HG03575 (cell line): ENCODE measurements at regions not wholly inside any gene's neighbourhood (a gene's known extent, or its start where the extent isn't known, plus 50 kb on each side); places are given as distances from the start of the nearest gene placed in this dataset.
"Not testable (repeated sequence)": the region's sequence is repeated elsewhere in the genome, so short reads cannot be mapped to it uniquely, and the experiment has no call there.

ENCODE experiments used
- ATAC-seq: cut with Tn5 transposase; IDR thresholded peaks from one replicate; pipeline ENCODE4 v1.9.1; 2021; ENCODE audit not compliant: unreplicated experiment, insufficient number of reproducible peaks, low FRiP score; ENCODE audit errors: extremely low read depth

DNA sequence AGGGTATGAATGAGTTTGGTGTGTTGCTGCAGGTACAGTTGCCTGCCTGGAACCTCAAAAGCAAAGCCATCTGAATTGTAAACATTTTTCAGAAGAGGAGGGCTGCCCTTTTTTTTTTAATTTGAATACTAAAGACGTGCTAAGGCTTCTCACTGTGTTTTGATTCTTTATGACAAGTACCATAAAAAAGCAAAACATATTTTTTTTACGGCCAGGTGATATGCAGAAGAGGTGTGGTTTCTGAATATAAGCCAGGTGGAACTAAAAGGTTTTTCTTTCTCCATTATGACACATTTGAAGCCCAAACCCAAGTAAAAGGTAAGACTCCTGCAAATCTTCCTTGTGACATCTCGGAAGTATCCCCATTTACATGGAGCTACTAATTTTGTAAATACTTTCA lies 246.3 kb downstream of the IRS1 start:
- ATAC-seq: no peak

DNA sequence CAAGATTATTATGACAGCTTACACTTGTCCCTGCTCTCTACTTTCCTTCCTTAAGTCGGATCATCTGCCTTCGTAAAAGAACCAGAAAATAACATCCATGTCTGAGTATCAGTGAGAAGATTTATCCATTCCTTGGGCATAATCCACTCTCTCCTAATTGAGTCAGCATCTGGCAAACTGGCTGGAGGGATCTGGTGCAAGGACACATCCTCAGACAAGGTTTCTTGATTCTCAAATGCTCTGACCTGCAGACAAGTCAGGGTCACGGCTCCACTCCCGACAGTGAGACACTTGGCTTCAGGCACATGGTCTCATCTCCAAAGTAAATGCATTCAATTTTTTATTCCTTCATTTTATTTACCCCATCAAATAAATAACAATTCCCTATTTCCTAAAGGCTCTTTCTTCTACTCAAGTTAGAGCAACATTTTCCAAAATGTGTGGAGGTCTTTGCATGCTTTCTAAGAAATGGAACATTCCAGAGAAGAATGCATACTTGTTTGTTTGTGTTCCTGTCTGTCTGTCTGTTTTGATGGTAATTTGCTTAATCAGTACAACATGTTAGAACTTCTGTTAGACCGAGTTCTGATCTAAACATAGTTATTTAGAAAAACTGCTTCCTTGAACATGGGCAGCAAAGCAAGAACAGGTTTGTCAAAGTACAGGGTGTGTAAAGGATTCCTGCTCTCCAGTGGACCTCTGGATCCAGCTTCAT lies 246.9 kb downstream of the IRS1 start:
- ATAC-seq: no peak

DNA sequence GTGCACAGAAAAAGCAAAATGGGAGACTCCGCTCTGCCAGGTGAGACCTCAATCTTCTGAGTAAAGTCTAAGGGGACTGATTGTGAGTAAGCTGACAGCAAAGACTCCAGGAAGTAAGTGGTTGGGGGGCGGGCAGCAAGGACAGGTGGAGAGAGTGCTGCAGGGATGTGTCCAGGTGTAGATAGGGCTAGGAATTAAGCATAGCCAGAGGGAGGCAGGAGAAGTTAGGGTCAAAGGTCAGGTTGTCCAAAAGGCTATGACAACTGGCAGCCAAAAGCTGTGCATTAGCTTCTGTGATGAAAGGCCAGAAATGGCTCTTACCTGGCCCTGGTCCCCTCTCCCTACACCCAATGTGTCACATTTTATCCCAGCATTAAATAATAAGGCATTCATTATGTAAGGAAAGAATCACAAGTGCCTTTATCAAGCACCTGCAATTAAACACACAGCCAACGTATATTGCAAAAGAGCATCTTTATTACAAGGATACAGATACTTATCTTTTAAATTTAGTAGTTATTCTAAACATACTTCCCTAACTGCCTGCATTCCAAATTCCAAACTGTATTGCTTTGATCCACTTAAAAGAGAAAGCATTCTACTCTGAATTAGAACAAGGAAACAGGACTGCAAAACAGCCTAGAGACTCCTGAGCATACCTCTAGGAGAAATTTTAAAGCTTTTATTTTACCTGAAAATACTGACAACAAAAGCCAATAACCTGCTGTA lies 247.9 kb downstream of the IRS1 start:
- no peak for ATAC-seq

DNA sequence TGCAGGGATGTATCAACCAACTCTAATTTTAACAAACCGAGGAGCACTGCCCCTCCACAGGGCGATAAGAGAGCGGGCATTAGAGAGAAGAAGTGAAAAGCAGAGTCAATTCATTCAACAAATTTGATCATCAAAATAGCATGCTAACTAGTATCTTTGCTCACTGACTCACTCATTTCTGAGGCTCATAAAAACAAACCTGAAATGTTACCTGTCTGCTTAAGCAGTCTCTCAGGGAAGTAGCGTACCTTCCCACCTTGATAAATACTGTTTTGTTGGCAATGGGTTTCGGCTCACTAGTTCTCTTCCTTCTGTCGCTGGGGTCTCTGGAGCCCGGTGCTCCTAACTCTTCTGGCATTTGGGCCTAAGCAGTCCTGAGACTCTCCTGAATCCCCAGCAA lies 248.8 kb downstream of the IRS1 start:
- ATAC-seq: no peak

DNA sequence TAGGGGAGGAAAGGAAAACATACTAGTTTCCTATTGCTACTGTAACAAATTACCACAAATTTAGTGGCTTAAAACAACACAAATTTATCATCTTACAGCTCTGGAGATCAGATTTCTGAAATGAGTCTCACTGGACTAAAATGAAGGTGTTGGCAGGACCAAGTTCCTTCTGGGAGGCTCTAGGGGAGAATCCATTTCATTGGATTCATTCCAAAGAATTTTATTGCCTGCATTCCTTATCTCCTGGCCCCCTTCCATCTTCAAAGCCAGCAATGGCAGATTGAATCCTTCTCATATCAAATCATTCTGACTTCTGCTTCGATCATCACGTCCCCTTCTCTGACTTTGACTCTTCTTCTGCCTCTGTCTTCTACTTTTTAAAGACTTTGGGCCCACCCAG lies 250.9 kb downstream of the IRS1 start:
- no peak for ATAC-seq

DNA sequence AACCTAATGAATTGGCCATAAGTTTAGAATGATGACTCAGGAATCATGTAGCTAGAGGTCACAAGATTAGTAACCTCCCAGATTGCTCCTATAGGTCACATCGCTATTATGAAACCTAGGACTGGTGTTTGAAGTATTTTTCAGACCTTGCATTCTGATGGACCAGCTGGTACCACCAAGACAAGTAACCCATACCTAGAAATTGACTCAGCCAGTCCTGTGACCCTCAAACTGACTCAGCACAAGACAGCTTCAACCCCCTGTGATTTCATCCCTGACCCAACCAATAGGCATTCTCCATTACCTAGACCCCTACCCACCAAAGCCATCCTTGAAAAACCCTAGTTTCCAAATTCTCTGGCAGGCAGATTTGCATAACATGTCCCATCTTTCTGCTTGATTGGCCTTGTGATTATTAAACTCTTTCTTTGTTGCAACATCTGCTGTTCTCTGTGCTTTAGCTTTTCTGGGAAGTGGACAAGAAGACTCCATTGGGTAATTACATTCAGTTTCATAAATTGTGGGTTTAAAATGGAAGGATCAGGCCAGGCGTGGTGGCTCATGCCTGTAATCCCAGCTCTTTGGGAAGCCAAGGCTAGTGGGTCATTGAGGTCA lies 254.9 kb downstream of the IRS1 start:
- no peak for ATAC-seq

DNA sequence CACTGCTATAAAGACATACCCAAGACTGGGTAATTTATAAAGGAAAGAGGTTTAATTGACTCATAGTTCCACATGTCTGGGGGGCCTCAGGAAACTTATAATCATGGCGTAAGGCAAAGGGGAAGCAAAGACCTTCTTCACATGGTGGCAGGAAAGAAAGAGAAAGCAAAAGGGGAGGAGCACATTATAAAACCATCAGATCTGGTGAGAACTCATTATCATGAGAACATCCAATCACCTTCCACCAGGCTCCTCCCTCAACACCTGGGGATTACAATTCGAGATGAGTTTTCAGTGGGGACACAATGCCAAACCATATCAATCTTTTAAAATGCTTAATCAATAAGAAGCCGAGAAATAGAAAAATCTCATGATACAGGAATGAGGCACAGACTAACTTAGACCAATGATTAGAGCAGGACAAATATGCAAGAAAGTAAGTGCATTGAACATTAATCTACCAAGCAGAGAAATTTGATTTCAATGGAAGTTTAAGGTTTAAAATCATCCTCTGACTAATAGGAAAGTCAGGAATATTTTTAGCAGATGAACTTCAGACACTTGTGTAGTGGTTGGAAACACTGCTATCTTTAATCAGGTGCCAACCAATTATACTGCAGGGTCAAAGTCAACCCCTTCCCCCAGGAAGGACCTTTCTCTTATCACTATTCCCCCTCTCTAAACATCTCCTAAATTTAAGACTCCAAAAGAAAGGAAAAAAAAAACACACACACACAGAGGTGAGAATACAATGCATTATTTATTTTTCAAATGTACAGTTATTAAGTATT lies 259.2 kb downstream of the IRS1 start:
- ATAC-seq: no peak

DNA sequence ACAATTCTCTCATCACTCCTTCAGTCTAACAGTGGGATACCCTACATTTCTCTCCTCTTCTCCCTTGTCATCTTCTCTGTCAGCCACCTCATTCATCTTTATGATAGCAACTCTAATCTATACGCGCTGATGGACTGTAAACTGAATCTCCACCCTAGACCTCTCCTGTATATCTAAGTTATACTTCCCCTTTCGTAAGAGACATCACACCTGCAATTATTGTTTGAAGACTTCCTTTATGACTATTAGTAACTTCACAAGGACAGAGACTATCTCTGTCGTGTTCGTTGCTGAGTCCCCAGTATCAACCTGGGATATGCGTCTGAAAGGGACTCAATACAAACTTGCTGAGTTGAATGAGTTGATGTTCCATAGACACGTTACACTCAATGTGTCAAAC lies 263.2 kb downstream of the IRS1 start:
- no peak for ATAC-seq

DNA sequence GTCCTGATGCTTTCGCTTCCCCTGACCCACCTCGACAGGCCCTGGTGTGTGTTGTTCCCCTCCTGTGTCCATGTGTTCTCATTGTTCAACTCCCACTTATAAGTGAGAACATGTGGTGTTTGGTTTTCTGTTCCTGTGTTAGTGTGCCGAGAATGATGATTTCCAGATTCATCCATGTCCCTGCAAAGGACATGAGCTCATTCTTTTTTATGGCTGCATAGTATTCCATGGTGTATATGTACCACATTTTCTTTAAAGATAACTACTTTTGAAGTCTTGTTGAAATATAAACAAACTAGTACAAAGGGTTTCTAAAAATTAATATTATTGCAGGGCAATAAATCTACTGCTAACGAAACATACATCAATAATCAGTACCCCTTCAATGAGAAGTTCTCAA lies 266.6 kb downstream of the IRS1 start:
- not testable (repeated sequence) for ATAC-seq

DNA sequence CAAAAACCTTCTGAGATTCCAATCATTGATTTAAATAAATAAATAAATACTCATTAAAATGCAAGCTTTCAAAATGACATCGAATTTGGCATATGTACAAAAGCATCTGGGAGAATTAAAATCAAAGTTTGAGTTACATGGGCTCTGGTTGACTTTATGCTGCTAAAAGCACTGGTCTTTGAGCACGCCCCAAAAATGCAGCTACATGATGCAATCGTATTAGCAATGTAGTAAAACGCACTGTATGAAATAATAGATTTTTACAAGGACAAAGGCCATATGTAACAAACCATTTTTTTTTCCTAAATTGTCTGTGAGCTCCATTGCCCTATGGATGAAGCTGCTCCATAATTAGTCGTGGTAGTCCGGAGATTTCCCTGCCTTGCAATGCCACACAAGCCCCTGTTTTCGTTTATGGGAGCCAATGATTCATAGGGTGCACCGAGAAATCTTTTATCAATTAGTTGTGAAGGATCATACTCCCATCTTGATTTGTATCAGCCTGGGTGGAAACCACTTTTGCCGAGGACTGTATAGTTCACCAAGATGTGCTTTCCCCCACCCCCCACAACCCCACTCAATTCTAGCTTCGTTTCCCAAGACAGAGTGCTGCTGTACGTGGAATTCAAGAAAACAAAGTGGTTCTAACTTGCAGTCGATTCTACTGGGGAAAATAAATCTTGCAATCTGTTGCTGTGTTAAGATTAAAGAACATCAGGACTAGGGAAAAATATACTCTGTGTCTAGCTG lies 268.4 kb downstream of the IRS1 start:
- ATAC-seq: no peak

DNA sequence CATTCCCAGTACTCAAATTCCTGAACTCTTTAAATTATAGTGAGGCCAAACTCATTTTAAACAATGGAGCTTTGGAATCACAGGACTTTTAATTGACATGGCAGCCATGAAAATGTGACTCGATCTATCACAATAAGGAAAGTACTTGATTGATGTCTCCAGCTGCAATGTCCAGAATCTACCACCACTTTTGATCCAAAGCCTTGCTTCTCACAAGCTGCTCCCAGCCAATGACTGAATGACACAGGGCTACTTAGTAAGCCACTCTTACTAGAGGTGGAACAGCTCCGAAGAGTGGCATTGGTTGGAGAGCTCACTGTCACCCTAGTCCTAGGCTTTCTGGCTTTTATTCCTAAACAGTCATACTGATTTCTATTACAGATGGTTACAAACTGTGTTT lies 270.1 kb downstream of the IRS1 start:
- no peak for ATAC-seq

DNA sequence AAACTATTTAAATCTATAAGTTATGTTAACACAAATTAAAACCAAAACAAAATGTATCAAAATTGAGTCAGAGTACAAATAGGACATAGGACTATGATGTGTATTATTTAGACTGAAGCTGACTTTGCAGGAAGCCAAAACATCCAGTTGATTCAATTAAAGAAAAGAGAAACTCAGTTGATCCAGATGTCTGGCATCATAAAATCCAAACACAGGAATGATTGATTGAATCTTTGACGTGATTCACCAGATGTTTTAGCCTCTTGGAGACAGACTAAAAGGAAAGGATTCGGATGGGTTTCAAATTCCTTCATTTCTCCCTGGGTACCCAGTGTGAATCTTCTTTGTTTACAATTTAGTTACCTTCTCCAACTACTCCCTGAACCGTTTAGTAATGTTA lies 272.9 kb downstream of the IRS1 start:
- ATAC-seq: no peak

DNA sequence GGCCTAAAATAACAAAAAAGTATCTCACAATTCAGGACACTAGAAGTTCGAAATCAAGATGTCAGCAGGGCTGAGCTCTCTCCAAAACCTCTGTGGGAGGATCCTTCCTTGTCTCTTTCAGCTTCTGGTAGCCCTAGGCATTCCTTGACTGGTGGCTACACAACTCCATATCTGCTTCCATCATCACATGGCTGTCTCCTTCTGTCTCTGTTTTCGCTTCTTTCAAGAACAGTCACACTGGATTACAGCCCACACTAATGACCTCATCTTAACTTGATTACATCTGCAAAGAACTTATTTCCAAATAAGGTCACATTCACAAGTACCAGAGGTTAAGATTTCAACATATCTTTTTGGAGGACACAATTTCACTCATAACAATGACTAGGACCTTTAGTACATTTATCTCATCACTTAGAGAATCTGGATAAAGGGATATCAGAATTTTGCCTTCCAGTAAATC lies 275.2 kb downstream of the IRS1 start:
- ATAC-seq: no peak

DNA sequence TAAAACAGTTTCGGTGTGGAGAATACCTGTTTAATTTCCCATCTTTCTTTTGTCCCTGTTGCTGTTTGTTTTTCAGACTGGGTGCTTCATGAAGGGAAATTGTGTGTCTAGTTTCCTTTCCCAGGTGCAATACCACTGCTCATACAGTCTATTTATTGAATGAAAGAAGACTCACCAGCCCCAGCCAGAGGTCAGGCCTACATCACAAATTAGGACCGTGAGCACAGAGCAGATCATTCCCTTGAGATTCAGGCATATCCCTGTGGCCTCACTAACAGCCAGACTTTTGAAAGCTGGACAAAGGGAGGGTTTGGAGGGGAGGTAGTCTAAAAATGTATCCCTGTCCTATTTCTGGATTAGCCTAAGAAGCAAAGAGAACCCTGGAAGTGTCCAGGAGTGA lies 278.9 kb downstream of the IRS1 start:
- no peak for ATAC-seq

DNA sequence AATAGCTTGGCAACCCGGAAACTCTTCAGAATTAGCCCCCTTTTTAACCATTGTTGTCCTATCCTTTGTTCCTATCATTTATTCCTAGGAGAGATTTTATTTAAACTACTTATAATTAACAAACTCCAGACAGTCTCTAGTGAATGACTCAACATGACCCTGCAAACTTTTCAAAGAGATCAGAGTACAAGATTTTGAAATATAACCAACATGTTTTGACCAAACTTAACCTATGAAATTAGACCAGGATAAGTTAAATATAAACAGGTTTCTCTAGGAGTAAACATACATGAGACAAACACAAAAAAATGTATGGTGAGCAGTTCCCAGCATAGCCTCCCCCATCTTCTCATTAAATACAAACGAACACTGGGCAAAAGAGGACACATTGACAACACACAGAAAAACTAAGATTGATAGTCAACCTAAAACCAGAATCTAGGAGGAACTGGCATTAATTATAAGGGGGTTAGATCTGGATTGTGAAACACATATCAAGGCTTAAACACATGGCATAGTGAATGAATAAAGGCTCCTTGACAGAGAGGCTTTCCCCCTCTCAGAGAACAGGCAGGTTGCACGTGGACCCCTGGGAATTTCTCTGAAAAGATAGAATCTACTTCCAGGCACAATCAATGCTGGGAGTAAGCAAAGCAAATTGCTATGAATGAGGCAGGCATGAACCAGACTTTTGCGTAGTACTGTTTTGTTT lies 284.1 kb downstream of the IRS1 start:
- no peak for ATAC-seq

DNA sequence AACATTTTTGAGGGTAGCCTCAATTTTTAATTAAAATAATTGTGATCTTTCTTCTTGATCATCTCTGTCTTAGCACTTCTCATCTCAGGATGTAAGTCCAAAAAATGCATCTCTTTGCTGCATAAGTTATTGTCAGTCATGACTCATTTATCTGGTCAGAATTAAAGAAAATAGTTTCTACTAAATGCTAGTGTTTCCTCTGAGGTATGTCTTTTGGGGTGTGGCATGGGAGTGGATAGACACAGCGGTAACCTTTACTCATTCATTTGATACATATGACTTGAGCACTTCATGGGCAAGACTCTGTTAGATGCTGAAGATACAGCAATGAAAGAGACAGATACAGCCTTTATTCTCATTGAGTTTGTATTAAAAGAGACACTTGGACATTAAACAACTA lies 284.7 kb downstream of the IRS1 start:
- no peak for ATAC-seq

DNA sequence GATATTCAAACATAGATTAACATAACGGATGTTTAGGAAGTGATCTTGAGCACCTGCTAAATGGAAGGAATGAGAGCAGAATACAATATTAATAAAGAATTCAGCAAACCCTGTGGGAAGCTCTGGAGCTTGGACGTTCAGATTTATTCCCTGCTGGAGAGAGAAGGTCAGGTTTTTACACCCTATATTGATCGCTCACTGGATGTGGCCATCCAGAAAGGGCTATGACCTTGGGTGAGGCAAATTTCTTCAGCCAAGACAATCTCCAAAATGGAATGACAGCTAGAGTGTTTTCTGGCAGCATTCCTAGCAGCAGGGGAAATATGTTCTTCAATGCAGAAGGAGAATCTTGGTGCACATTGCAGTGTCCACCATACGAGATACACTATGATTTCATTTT lies 288.3 kb downstream of the IRS1 start:
- no peak for ATAC-seq

DNA sequence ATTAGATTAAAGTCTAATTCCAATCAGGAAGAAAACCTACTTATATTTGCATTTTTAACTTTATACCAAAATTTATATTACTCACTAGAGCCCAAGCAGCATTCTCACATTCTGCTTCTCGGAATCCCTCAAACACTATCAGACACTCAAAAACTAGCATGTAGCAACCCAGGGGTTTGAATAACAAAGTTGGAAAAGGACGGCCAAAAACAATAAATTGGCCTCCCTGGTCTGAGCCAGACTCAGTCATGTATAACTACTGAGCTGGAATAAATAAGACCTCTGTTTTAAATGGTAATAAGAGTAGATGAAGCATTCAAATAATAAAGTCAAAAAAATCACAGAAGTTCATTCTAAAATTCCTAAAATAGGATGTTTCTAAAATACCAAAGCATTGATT lies 290.9 kb downstream of the IRS1 start:
- no peak for ATAC-seq
